Right ventricle myocardium superior (tissue), 1 donor: ENCODE measurements at regions not wholly inside any gene's neighbourhood (a gene's known extent, or its start where the extent isn't known, plus 50 kb on each side); places are given as distances from the start of the nearest gene placed in this dataset.

ENCODE experiments used
- ATAC-seq: fragments of 200-7000 bp; cut with Tn5 transposase; one replicate; pipeline ENCODE4 v1.9.1; 2020; ENCODE audit warnings: mild to moderate bottlenecking; ENCODE audit not compliant: poor library complexity
- DNase-seq: peaks from one replicate; pipeline ENCODE4 v3.0.0-alpha.2; 2020
- intact Hi-C: fragments of 100-400 bp; cut with DNase I; formaldehyde crosslinking; loops from one replicate; pipeline ENCODE4 v1.11.2; 2022
- donor health status: DM: no; HTN: yes; CAD: no; lungs with severe emphysema.

DNA sequence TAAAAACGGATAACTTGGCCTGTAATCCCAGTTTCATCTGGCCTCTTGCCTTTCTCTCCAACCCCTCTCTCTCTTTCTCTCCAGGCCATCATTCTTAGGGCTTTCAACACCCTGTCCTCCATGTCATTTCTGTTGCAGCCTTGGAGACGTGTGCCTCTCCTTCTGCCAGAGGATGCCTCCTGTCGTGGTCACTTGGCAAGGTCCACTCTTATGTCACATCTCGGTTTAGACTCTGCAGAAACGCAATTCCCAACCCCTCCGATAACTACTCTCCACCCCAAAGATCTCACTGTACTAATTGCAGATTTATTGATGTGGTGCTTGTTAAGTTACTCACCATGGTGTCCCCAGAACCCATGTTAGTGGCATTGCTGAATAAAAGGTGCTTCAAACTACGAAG, 787.3 kb upstream of the RBFOX1 start:
- DNase-seq: no peak
- intact Hi-C loops: no loop called here
- ATAC-seq: no peak

DNA sequence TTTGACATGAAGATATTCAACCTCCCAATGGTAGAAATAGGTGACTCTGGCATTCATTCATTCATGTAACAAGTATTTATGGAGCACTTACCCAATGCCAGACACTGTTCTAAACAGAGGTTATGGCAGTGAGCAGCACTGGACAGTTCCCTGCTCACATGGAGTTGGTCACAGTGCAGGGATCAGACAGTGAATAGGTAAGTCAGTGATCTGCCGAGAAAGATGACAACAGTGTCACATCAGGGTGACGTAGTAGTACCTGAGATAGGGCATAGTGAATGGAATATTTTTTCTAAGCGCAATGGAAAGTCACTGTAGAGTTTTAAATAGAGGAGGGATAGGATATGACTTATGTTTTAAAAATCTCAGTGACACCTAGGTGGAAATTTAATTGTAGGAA, 791.4 kb upstream of the RBFOX1 start:
- DNase-seq (no peak), ATAC-seq (no peak)
- intact Hi-C loops: no loop called here

DNA sequence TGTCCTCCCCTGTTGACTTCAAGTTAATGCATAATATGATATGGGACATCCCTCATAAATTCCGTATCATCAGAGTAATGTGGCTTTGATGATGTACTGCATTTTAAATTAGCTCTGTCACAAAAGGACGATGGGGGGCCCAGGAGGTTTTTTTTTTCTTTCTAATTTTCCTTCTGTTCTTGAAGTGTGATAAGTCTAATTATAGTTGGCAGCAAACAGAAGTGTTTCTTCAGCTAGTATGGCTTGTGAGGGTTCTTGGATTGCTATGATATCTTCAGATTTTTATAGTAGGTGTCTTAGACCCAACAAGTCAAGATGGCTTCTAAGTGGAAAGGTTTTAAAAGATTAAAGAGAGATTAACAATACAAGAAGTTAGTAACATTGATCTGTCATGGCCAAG, 796.2 kb upstream of the RBFOX1 start:
- DNase-seq (no peak), ATAC-seq (no peak)
- intact Hi-C loops: no loop called here

DNA sequence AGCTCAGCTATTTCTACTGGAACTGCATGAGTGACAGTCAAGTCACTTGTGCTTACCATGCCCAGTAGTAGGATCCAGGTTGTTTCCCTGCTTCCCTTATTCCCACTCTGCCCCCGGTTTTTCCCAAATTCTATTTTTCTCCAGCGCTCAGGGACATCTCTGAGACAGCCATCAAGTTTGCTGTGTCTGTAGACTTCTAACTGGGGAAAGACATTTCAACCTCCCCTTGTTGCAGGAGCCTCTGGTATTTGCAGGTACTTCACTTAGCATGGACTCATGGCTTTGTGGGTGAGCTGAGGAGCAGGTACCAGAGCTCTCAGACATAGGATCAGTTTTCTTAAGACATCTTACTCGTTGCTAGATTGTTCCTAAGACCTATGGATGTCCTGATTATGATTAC, 801.6 kb upstream of the RBFOX1 start:
- DNase-seq (no peak), ATAC-seq (no peak)
- intact Hi-C loops: no loop called here

DNA sequence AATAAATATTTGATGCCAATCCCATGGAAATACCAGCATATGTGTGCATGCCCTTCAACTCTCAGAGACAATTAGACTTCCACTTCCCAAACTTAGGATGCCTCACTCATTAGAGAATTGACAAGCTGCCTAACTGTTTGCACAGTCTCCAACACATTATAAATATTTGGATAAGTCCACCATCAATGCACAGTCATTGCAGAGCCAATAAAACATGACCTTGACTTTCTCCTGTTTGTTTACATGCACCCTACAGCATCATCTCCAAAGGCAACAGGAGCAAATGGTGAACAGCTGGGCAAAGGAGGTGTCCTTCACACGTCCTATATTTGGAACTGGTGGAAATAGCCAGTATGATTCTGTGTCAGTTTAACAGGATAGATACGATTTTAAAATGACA, 804.4 kb upstream of the RBFOX1 start:
- intact Hi-C loops: no loop called here
- DNase-seq (no peak), ATAC-seq (no peak)

DNA sequence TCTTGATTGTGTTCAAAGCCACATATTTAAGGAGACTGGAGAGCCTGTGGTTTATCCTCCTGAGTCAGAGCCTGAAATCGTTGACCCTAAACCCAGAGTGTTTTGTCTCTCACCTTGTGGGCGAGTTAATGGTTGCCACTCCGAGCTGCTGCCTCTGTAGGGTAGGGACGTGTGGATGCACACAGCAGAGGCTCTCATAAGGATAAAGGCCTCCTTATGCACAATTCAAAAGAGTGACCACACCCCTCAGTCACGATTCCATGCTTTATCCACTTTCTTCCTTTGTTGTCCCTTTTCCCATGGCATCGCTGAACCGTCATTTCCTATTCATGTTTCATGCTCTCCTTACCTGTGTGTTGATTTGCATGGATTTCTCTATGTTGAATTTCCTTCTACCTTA, 805.0 kb upstream of the RBFOX1 start:
- DNase-seq (no peak), ATAC-seq (no peak)
- intact Hi-C loops: no loop called here

DNA sequence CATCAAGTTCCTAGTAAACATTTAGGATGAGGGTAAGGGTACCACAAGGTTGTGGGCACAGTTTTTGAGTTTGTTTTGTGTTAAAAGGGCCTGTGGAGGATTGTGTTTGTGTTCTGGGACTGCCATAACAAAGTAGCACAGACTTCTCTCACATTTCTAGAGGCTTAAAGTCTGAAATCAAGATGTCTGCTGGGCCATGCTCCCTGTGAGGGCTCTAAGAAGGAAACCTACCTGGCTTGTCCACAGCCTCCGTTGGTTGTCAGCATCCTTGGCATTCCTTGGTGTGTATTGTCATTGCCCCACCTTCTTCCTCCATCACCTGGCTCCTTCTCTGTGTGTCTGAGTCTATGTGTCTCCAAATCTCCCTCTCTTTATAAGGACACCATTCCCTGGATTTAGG, 808.1 kb upstream of the RBFOX1 start:
- intact Hi-C loops: no loop called here
- DNase-seq: no peak
- no peak for ATAC-seq

DNA sequence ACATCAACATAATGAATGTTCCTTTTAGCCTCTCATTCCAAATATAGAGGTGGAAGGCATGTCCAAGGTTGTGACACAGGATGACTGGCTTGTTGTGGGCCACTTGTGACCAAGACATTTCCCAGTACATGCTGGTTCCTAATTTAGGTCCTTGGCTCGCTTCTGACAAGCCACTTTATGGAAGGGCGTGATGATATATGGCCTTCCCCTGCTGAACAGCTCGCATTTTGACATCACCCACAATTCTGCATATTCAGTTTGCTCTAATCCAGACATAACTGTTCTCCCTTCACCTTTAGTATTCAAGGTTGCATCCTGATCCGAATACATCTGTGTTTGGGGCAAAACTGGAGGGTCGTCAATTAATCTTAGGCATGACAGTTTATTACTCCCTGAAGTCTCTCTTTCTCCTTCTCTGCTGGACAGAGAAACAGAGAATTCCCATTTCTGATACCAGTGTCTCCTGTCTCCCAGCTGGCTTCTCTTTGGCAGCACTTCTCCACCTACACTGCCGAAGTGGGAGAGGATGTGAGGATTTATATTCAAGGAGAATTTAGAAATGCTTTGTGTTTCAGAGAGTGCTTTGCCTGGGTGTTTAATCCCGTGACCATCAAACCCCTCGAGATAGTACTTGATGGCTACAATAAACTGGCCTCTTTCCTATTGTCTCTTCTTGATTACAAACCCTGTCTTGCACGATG, 815.5 kb upstream of the RBFOX1 start:
- intact Hi-C loops: no loop called here
- no peak for DNase-seq
- ATAC-seq: no peak

DNA sequence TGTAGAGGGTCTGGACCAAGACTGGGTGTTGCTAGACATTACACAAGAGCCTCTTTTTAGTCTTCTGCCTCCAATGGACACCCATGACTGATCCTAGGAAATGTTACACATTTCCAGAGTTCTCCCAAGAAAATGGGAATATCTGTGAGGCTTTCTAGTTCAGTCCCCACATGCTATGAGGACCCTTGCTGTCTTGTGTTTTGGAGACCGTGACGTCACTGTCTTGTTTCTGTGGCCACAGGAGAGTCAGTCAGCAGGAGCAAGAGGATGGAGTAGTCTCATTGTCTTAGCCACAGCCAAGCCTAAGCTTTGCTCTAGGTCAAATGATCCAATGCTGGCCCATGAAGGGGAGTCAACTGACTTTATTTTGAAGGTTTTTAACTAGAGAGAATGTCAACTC, 820.1 kb upstream of the RBFOX1 start:
- ATAC-seq: no peak
- no peak for DNase-seq
- intact Hi-C loops: no loop called here

DNA sequence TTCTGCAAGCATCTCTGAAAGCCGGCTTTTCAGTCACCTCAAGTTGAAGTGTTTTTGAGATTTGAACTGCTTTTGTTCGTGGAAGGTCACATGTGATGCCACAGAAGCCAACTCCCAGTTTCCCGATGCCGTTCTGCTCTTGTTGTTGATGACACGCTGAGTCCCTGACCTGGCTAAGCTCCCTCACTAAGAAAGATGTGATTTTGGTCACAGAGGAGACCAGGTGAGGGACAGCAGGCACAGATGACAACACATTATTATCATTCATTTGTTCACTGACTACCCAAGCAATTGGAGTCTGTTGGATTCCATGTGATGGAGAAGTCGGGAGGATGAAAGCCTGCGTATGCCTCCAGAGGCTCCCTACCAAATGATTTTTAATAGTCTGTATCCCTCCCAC, 822.4 kb upstream of the RBFOX1 start:
- DNase-seq (no peak), ATAC-seq (no peak)
- intact Hi-C loops: no loop called here

DNA sequence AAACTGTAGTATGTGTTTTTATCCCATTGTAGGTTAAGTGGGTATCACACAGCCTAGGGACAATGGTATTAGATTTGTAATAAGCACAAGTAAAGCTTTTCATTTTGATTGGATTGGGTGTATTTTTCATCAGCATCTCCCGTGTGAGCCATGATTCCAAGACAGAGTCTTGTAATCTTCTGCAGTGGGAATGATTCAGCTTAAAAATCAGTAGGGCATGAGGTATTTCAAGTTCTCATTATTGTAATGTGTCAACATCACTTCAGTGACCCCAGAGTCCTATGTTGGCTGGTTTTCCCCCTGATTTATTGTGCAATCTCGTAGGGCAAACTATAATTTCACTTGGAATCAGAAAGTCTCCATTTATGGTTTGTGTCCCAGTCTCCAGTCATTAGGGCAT, 833.2 kb upstream of the RBFOX1 start:
- intact Hi-C loops: no loop called here

DNA sequence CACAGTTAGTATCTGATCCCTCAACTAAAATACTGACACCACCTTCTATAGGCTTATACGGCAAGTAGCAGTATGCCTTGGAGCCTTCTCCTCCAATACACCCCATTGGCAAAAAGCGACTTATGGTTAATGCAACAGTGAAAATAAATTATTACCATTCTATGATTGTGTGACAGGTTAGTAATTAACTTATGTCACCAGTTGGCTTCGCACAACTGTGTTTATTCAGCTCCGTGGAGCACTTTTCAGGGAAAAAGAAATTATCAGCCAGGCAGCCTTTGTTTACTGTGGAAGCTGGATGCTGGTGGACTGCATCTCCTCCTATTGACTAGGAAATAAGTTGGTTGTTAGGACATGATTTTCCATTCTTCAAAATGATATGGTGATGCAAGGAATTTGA, 833.8 kb upstream of the RBFOX1 start:
- intact Hi-C loops: no loop called here
- no peak for DNase-seq
- ATAC-seq: no peak

More for the DNA sequence above, 833.2 kb upstream of the RBFOX1 start:
- DNase-seq: no peak
- no peak for ATAC-seq

DNA sequence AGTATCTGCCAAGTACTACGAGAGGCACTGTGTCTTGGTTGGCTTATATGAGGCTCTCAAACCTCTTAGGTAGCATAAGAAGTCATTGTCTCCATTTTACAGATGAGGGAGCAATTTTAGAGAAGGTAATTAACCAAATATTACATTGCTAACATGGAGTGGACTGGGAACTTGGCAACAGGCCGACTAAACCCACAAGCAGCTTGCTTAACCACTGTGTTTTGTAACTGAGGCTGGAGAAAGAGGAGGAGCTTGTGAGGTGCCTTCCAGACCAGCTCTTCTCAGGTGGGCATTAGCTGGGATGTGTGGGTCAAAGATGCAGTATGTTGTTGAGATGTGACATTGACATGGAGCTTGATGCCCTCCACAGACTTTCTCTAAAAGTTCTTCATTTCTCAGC, 835.6 kb upstream of the RBFOX1 start:
- DNase-seq (no peak), ATAC-seq (no peak)
- intact Hi-C loops: no loop called here

DNA sequence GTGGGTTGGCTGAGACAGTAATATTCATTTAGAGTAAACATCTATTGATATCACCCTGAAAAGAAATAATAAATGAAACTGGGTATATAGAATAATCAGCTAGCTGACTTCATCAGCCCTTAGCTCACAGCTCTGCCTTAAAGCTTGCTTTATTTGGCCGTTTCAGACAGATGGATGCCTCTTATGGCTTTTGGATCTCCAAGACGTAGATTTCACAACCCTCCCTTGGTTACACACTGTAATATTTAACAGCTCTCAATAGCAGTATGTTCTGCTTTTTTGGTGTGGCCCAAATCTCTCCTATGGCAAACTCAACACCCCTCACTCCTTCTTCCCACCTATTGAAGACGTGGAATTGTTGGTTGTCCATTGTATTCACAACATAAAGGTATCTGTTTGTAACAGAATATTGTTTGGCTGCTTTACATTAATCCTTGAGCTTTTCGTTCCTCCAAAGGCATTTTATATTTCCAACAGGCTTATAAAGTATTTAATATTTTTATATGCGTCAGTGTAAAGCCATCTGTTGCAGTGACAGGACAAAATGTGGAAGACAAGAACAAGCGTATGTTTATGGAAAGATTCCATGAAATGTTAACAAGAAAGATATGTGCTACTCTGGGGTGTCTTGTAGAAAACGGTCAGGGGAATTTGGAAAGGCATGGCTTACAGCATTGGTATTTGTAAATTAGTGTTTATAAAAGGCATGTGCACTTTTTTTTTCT, 837.0 kb upstream of the RBFOX1 start:
- intact Hi-C loops: no loop called here
- no peak for ATAC-seq
- DNase-seq: no peak

DNA sequence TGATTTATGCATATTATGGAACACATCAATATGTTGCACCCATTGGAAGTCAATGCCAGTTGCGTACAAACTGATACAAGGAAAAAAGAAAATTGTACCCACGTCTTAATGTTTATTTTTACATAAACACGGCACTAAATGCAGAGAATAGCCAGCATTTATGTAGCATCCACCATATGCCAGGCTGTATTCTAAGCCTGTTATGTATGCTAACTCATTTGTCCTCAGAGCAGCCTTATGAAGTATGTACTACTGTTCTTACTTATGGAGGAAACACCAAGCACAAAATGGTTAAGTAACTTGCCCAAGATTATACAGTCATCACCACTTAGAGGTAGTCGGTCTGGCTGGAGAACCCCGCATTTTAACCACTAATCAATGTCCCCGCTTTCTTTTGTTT, 837.9 kb upstream of the RBFOX1 start:
- intact Hi-C loops: no loop called here
- no peak for DNase-seq
- no peak for ATAC-seq

DNA sequence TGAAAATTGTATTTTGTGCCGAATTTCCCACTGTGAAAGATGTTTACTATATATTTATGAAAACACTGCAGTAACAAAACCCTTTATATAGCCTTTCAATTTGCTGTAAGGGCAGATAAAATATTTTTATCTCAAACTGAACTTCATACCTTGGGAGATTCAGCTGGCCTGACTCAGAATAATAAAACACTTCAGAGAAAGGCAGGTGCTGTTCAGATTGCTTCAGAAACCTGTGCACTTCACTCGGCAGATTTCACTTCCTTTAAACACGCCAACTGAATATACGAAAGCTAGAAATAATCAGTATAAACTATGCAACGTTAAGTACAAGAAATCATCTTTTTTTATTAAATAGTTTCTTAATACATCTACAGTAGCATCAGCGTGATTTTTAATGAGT, 839.1 kb upstream of the RBFOX1 start:
- intact Hi-C loops: no loop called here
- DNase-seq (no peak), ATAC-seq (no peak)

DNA sequence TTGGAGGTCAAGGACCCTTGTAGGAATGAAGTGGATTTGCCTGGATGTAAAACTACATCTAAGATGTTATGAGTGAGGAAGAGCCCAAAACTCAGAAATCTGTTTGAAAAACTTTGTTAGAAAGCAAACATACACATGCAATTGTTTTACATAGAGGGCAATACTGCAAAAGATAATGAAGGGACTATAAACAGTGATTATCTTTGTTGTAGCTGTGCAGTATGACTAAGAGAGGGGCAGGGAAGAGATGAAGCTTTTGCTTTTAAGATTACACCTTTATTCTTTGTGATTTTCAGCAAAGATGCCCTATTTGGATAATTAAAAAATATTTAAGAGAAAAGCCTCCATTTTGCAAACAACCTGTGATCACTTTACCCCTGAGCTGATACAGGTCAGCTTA, 839.9 kb upstream of the RBFOX1 start:
- intact Hi-C loops: no loop called here
- ATAC-seq: no peak
- no peak for DNase-seq

DNA sequence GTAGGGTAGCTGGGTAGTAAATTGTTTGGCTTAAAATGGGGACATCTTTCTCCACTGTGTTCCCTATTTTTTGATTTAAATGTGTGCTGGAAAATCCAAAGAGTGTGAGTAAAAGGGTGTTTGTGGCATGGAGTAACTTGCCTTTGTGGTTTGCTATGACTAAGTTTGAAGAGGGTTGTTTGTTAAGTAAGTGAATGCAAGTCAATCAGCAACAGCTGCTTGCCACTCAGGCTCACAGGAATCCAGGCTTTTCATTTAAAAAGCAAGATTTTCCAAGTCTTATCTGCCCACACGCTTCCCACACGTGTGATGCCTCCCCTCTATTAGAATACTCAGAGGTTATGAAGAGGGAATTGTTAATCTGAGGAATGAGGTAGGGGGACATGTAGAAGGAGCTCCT, 847.7 kb upstream of the RBFOX1 start:
- DNase-seq (no peak), ATAC-seq (no peak)
- intact Hi-C loops: no loop called here

DNA sequence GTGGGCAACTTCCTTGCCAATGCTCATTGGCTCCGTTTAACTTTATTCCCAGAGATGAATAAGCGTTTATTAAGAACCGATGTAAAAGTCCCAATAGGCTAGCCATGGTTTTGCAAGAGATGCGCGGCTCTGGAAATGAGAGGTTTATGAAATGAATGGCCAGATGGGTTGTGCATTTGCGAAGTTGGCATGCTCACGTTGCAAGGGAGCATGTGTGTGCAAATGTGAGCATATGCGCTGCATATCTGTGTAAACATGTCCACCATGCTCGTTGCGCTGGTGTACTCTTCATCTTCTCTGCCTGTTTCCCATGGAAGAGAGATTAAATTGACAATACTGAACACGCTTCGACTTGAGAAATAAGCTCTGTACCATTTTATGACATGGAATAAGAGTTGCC, 848.6 kb upstream of the RBFOX1 start:
- no peak for DNase-seq
- ATAC-seq: no peak
- intact Hi-C loops: no loop called here

DNA sequence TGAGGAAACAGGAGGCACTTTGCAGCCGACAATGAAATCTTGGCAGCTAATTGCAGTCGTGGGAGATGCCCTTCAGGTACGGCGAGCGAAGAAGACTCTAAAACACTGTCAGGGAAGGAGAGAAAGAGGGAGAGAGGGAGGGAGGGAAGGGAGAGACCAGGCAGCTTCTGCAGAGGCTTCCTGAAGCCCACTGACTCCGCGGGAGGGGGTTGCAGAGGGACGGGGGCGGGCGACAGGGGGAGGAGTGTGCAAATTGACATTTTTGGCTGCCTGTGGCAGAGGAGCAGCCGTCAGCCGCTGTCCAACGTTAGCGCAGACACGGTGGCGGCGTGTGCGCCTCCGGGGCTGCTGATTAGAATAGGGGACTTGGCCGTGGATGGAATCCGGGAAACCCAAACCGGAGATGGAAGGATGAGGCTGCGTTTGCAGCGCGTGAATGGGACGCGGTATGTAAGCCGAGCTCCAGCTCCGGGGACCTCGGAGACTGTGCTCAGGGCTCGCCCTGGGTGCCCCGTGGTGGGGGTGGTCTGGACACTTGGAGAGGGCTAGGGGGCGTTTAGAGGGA, 849.1 kb upstream of the RBFOX1 start:
- DNase-seq (no peak), ATAC-seq (no peak)
- intact Hi-C loops: no loop called here
